Right atrium auricular region (tissue), 2 donors: ENCODE measurements at regions not wholly inside any gene's neighbourhood (a gene's known extent, or its start where the extent isn't known, plus 50 kb on each side); places are given as distances from the start of the nearest gene placed in this dataset.

Experiments used
- DNase-seq: peaks from one replicate; pipeline ENCODE4 v3.0.0-alpha.2; 2019; ENCODE audit warnings: low spot score
- H3K27ac ChIP-seq, 2 donors: fragments of 200-600 bp; sonication (generic); 1 replicate in 1 of 2; 2 replicates in 1 of 2; pipeline ENCODE4 v1.5.1; 2016 to 2019
- H3K27me3 ChIP-seq, 2 donors: fragments of 200-600 bp; sonication (generic); one replicate each; pipeline versions ENCODE4 v1.5.1 to v1.6.0; 2017 to 2019
- H3K36me3 ChIP-seq: fragments of 200-600 bp; sonication (generic); one replicate; pipeline ENCODE4 v1.5.1; 2016
- H3K4me1 ChIP-seq, 2 donors: fragments of 200-600 bp; sonication (generic); one replicate each; pipeline versions ENCODE4 v1.5.1 to v1.6.0; 2017 to 2019
- H3K4me3 ChIP-seq, 2 donors: fragments of 200-600 bp; sonication (generic); 1 replicate in 1 of 2; 2 replicates in 1 of 2; pipeline ENCODE4 v1.5.1; 2017 to 2019; ENCODE audit warnings: mild to moderate bottlenecking in 1 of 2, moderate library complexity in 1 of 2
- H3K9me3 ChIP-seq, 2 donors: fragments of 200-600 bp; sonication (generic); one replicate each; pipeline ENCODE4 v1.5.1; 2019
- TF ChIP-seq, protein P1 (sequence below), 2 donors: fragments of 200-600 bp; sonication (generic); IDR thresholded peaks; one replicate each; pipeline ENCODE4 v1.5.1; 2019; ENCODE audit warnings: antibody characterized with exemption in 2 of 2

DNA sequence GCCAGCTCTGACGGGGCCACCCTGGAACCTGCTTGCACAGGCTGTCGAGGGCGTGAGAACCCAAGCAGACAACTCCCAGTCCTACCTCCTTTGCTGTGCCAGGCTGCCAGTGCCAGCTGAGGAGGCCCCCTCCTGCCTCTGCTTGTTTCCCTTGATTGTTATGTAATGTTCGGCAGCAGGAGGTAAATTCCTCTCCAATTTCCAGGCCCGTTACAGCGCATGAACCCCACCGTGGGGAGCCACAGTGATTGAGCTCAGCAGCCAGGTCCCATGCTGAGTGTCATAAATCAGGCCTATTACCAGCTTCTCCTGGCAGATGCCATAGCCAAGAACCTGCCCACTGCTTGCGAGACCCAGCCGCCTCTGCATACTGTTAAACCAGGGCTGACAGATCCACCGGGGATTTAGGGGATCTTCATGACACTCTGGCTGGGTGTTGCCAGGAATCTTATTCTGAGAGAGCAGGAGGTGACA, 320.5 kb downstream of the DHX35 start:
- Histone ChIP-seq H3K4me1 (no peaks in the 10 kb centered on the region), H3K27me3 (no peaks in the 10 kb centered on the region), H3K9me3 (no peaks in the 10 kb centered on the region), H3K36me3 (no peaks in the 10 kb centered on the region), H3K27ac (no peak overlapping the region), H3K4me3 (no peak overlapping the region)
- TF ChIP-seq, protein P1, sequence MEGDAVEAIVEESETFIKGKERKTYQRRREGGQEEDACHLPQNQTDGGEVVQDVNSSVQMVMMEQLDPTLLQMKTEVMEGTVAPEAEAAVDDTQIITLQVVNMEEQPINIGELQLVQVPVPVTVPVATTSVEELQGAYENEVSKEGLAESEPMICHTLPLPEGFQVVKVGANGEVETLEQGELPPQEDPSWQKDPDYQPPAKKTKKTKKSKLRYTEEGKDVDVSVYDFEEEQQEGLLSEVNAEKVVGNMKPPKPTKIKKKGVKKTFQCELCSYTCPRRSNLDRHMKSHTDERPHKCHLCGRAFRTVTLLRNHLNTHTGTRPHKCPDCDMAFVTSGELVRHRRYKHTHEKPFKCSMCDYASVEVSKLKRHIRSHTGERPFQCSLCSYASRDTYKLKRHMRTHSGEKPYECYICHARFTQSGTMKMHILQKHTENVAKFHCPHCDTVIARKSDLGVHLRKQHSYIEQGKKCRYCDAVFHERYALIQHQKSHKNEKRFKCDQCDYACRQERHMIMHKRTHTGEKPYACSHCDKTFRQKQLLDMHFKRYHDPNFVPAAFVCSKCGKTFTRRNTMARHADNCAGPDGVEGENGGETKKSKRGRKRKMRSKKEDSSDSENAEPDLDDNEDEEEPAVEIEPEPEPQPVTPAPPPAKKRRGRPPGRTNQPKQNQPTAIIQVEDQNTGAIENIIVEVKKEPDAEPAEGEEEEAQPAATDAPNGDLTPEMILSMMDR (IDR thresholded peaks at IDR 0.05): no peak
- DNase-seq: no peak

DNA sequence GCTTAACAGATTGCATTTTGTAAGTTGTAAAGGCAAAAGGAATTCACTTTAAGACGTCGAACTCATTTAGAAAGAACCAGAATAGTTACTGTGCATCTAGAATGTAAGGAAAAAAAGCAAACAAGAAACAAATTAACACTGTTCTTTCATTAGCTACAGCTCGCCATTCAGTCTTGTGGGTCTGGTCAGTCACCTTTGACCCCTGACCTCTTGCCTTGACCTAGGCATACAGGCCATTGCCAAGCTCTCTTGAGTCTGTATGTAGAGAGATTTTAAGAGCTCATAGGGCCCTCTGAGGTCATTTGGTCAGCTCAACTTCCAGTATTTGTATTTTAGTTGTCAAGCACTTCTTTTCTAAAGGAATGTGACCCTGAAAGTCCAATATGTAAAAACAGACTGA, 318.7 kb downstream of the DHX35 start:
- Histone ChIP-seq H3K9me3 (peaks cover 0 to 9% of the 10 kb centered on the region in 2 donors), H3K27me3 (no peaks in the 10 kb centered on the region), H3K27ac (no peak overlapping the region), H3K4me3 (no peak overlapping the region), H3K4me1 (no peaks in the 10 kb centered on the region), H3K36me3 (no peaks in the 10 kb centered on the region)
- TF ChIP-seq, protein P1 (IDR thresholded peaks at IDR 0.05): no peak
- DNase-seq: no peak

GRCh38 chr20:39278230-39278788, 316.2 kb downstream of the DHX35 start:
- no peak for DNase-seq
- TF ChIP-seq, protein P1 (IDR thresholded peaks at IDR 0.05): no peak
- peaks cover 0 to 9% of the 10 kb centered on the region in 2 donors for H3K9me3 ChIP-seq
- H3K27ac ChIP-seq: no peak overlapping the region
- no peaks in the 10 kb centered on the region for H3K27me3 ChIP-seq
- no peak overlapping the region for H3K4me3 ChIP-seq
- no peaks in the 10 kb centered on the region for H3K36me3 ChIP-seq
- H3K4me1 ChIP-seq: no peaks in the 10 kb centered on the region

DNA sequence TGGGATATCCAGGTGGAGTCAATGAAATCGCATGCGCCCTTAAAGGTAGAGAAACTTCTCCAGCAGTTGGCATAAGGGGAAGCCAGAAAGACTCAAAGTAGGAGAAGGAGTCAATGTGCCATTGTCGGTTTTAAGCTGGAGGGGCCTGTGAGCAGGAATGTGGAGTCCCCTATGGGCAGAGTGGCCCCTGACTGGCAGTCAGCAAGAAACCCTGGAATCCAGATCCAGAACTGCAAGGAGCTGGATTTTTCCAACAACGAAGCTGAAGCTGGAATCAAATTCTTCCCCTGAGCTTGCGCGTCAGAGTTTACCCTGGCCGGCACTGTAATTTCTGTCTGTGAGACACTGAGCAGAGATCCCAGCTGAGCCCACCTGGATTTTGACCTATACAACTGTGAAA, 315.0 kb downstream of the DHX35 start:
- TF ChIP-seq, protein P1 (IDR thresholded peaks at IDR 0.05): no peak
- Histone ChIP-seq H3K27me3 (no peaks in the 10 kb centered on the region), H3K4me3 (no peak overlapping the region), H3K27ac (no peak overlapping the region), H3K9me3 (peaks cover 0 to 9% of the 10 kb centered on the region in 2 donors), H3K4me1 (no peaks in the 10 kb centered on the region), H3K36me3 (no peaks in the 10 kb centered on the region)
- no peak for DNase-seq

DNA sequence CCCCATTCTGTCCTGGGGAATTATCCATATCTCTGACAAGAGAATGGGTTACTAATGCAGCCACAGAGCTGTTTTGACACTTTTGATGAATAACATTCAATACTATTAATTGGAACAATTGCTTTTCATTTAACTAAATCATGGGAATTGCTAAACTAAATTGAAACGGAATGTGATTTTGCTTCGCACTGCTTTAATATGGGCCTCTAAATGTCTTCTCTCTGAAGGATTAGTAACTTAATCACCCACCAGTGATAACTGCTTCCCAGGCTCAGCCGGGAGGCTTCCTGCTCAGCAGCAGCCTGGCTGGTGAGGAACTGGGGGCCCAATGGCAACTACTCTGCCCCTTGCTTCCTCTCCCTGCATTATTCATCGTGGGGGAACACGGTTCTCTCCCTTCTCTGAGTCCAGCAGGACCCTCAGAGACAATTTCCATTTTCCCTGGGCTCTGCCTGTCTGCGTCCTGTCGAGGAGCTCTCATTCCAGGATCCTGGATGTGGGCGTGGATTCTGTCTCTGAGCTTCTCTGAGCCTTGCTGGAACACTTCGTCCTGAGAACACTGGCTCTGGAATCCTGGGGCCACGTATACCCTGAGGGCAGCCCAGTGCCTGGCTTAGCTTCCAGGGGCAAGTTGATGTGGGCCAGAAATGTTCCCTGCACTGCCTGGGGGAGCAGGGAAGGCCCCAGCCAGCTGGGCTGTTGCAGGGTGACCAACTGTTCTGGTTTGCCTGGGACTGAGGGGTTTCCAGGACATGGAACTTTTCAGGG, 308.9 kb downstream of the DHX35 start:
- H3K27ac ChIP-seq: no peak overlapping the region

More for the DNA sequence above, 308.9 kb downstream of the DHX35 start:
- Histone ChIP-seq H3K36me3 (no peaks in the 10 kb centered on the region), H3K4me3 (no peak overlapping the region), H3K27me3 (no peaks in the 10 kb centered on the region), H3K9me3 (peaks cover 0 to under 1% of the 10 kb centered on the region in 2 donors), H3K4me1 (peaks cover 0 to 9% of the 10 kb centered on the region in 2 donors)
- no peak for DNase-seq
- TF ChIP-seq, protein P1 (IDR thresholded peaks at IDR 0.05): no peak
